DND-41 (cell line): ENCODE measurements at regions not wholly inside any gene's neighbourhood (a gene's known extent, or its start where the extent isn't known, plus 50 kb on each side); places are given as distances from the start of the nearest gene placed in this dataset.

Source experiments
- ATAC-seq: fragments of 200-7000 bp; cut with Tn5 transposase; 3 replicates; pipeline ENCODE4 v1.9.1; 2021; ENCODE audit warnings: low read depth; ENCODE audit not compliant: insufficient read depth
- DNase-seq: peaks from one replicate; pipeline ENCODE4 v3.0.0-alpha.2; 2020
- H2AFZ ChIP-seq: 2 replicates; pipeline ENCODE4 v1.6.0; 2012; ENCODE audit warnings: low read depth, low read length
- H3K27ac ChIP-seq: 2 replicates; pipeline ENCODE4 v1.5.1; 2012; ENCODE audit warnings: low read length, inconsistent platforms
- H3K27me3 ChIP-seq: fragments of 200-600 bp; sonication (generic); 2 replicates; pipeline ENCODE4 v1.6.0; 2012; ENCODE audit warnings: low read length, mild to moderate bottlenecking, inconsistent platforms; ENCODE audit not compliant: insufficient read depth, poor library complexity
- H3K36me3 ChIP-seq: 2 replicates; pipeline ENCODE4 v1.5.1; 2012; ENCODE audit warnings: low read length, inconsistent platforms; ENCODE audit not compliant: insufficient read depth
- H3K4me1 ChIP-seq: 2 replicates; pipeline ENCODE4 v1.5.1; 2012; ENCODE audit warnings: mild to moderate bottlenecking, low read length; ENCODE audit not compliant: insufficient read depth
- H3K4me2 ChIP-seq: 2 replicates; pipeline ENCODE4 v1.6.0; 2012; ENCODE audit warnings: mild to moderate bottlenecking, moderate library complexity, low read length, inconsistent platforms; ENCODE audit not compliant: insufficient read depth
- H3K4me3 ChIP-seq, 2 experiments: fragments of 200-600 bp in 1 of 2; shearing (Covaris generic) in 1 of 2; 2 replicates each; pipeline ENCODE4 v1.5.1; 2012 to 2016; ENCODE audit warnings: inconsistent platforms in 2 of 2, low read length in 2 of 2, mild to moderate bottlenecking in 2 of 2, low read depth in 1 of 2, moderate library complexity in 1 of 2
- H3K79me2 ChIP-seq: 2 replicates; pipeline ENCODE4 v1.6.0; 2012; ENCODE audit warnings: low read length, inconsistent platforms; ENCODE audit not compliant: insufficient read depth
- H3K9ac ChIP-seq: 2 replicates; pipeline ENCODE4 v1.6.0; 2012; ENCODE audit warnings: low read depth, mild to moderate bottlenecking, inconsistent platforms, low read length, moderate library complexity
- H3K9me3 ChIP-seq: 2 replicates; pipeline ENCODE4 v1.5.1; 2012; ENCODE audit warnings: low read length, moderate library complexity, mild to moderate bottlenecking, inconsistent platforms; ENCODE audit not compliant: insufficient read depth, severe bottlenecking
- H4K20me1 ChIP-seq: 2 replicates; pipeline ENCODE4 v1.6.0; 2012; ENCODE audit warnings: low read length; ENCODE audit not compliant: insufficient read depth
- CTCF ChIP-seq: IDR thresholded peaks from 2 replicates; pipeline ENCODE4 v1.5.1; 2012; ENCODE audit warnings: borderline replicate concordance, low read length, moderate library complexity, mild to moderate bottlenecking; ENCODE audit not compliant: poor library complexity, severe bottlenecking; ENCODE audit errors: extremely low read depth
- EZH2 ChIP-seq: IDR thresholded peaks from 3 replicates; pipeline ENCODE4 v1.6.1; 2012; ENCODE audit warnings: borderline replicate concordance, low read depth, mild to moderate bottlenecking, moderate library complexity, low read length, inconsistent platforms; ENCODE audit not compliant: severe bottlenecking

- ATAC-seq (no peak), DNase-seq (no peak)
- no peaks in the 10 kb centered on the region for H3K9me3 ChIP-seq
- no peak overlapping the region for H3K4me3 ChIP-seq
- H4K20me1 ChIP-seq: no peaks in the 10 kb centered on the region
- H3K4me2 ChIP-seq: no peak overlapping the region
- TF ChIP-seq EZH2 (no peak), CTCF (no peak)
- H3K4me1 ChIP-seq: no peaks in the 10 kb centered on the region
- H3K36me3 ChIP-seq: no peaks in the 10 kb centered on the region
- H2AFZ ChIP-seq: no peak overlapping the region
- no peak overlapping the region for H3K27ac ChIP-seq
- H3K27me3 ChIP-seq: no peaks in the 10 kb centered on the region
- H3K9ac ChIP-seq: no peak overlapping the region
- no peaks in the 10 kb centered on the region for H3K79me2 ChIP-seq
Observed at GRCh38 chr7:19830604-19831003, 57.2 kb upstream of the TMEM196 start.
